Heart left ventricle (tissue), 16 donors: ENCODE measurements at regions not wholly inside any gene's neighbourhood (a gene's known extent, or its start where the extent isn't known, plus 50 kb on each side); places are given as distances from the start of the nearest gene placed in this dataset.
A peak's percentile ranks its signal among the peaks of the same experiment; 100 is the strongest.
"Not testable (repeated sequence)": the region's sequence is repeated elsewhere in the genome, so short reads cannot be mapped to it uniquely, and the experiment has no call there.

Source experiments
- ATAC-seq, 4 donors: fragments of 200-7000 bp; cut with Tn5 transposase; one replicate each; pipeline ENCODE4 v1.9.1; 2020 to 2022; ENCODE audit warnings: moderate library complexity in 4 of 4, mild to moderate bottlenecking in 3 of 4, moderate number of reproducible peaks in 1 of 4
- DNase-seq, 5 donors: peaks; one replicate each; pipeline ENCODE4 v3.0.0-alpha.2; 2020
- H3K27ac ChIP-seq, 12 donors: fragments of 200-600 bp; sonication (generic) in 4 of 12; one replicate each; pipeline versions ENCODE4 v1.5.0 to v1.8.0; 2016 to 2022; ENCODE audit warnings: mild to moderate bottlenecking in 2 of 12
- H3K27me3 ChIP-seq, 9 donors: fragments of 200-600 bp; sonication (generic) in 2 of 9; one replicate each; pipeline versions ENCODE4 v1.5.1 to v1.8.0; 2016 to 2022; ENCODE audit warnings: mild to moderate bottlenecking in 3 of 9
- H3K36me3 ChIP-seq, 9 donors: fragments of 200-600 bp; sonication (generic) in 2 of 9; one replicate each; pipeline versions ENCODE4 v1.5.0 to v1.8.0; 2018 to 2022; ENCODE audit warnings: mild to moderate bottlenecking in 2 of 9
- H3K4me1 ChIP-seq, 12 donors: fragments of 200-600 bp; sonication (generic) in 4 of 12; one replicate each; pipeline versions ENCODE4 v1.5.0 to v1.8.0; 2016 to 2022; ENCODE audit warnings: mild to moderate bottlenecking in 3 of 12
- H3K4me3 ChIP-seq, 12 donors: fragments of 200-600 bp; sonication (generic) in 4 of 12; one replicate each; pipeline versions ENCODE4 v1.5.0 to v1.8.0; 2017 to 2022; ENCODE audit warnings: mild to moderate bottlenecking in 9 of 12, moderate library complexity in 4 of 12
- H3K9me3 ChIP-seq, 12 donors: fragments of 200-600 bp; sonication (generic) in 4 of 12; one replicate each; pipeline versions ENCODE4 v1.5.0 to v1.8.0; 2016 to 2022; ENCODE audit warnings: mild to moderate bottlenecking in 1 of 12
- CTCF ChIP-seq, 12 donors: fragments of 200-600 bp; sonication (generic) in 4 of 12; IDR thresholded peaks; one replicate each; pipeline versions ENCODE4 v1.5.0 to v1.8.0; 2018 to 2022; ENCODE audit warnings: antibody characterized with exemption in 12 of 12, mild to moderate bottlenecking in 5 of 12
- POLR2A ChIP-seq, 2 donors: fragments of 450-650 bp; IDR thresholded peaks; one replicate each; pipeline ENCODE4 v1.6.1; 2017; ENCODE audit warnings: antibody characterized with exemption in 2 of 2, mild to moderate bottlenecking in 2 of 2, moderate library complexity in 2 of 2
- WGBS, 4 donors: extraction: QIAGEN DNeasy Blood & Tissue Kit in 2 of 4; methylation state at CpG; one replicate each; pipeline versions ENCODE4 v1.1.5 to v1.1.7; 2013 to 2018; 5-methylcytosine and 5-hydroxymethylcytosine counted together
- intact Hi-C, 10 donors: fragments of 100-400 bp; cut with DNase I; formaldehyde crosslinking; loops; one replicate each; pipeline versions ENCODE4 v1.11.1 to v1.14.2; 2022
- donor health status: ischemic (EF 13 %, LVEDD 7.1; RV severe dilation, severe dysfunction).
- donor health status: healthy with polysubstance abuse.
- donor health status: DM: no; HTN: yes; CAD: no.
- donor health status: DM: no; HTN: no; CAD: no.
- donor health status: ischemic (EF 25% LVEDD 6.9; RV normal size, moderate dysfunction).
- donor health status: ischemic (EF 25% LVEDD 5.7; RV mildly dilated, moderate dysfunction).
- donor health status: healthy.
- donor health status: DM: yes; HTN: yes; CAD: no.
- donor health status: ischemic (EF 35%, LVEDD 5.7; RV mildly dilated, moderate dysfunction).
- donor health status: nonischemic (EF 11% LVEDD 7.7; RV severe dilation, severe dysfunction).
- donor health status: DM: yes; HTN: yes; CAD: no.
- donor health status: PGD.
- donor health status: ischemic (EF 29% LVEDD 5.4; RV normal size, mild dysfunction).
- donor health status: nonischemic (EF 23%, LVEDD 6.1; RV moderate dilation, normal function).

- 54 to 86% (median 76%) methylated on average over 2 of the region's 4 CpGs for WGBS, 4 donors
- H3K4me1 ChIP-seq, H3K36me3 ChIP-seq, H3K27ac ChIP-seq, ATAC-seq, H3K4me3 ChIP-seq, H3K9me3 ChIP-seq, DNase-seq, intact Hi-C loops, H3K27me3 ChIP-seq: not testable (repeated sequence)
These were observed 653.4 kb downstream of the TGIF2LX start for GRCh38 chrX:90575155-90575554.

GRCh38 chrX:90601921-90602320 is 680.2 kb downstream of the TGIF2LX start:
- WGBS, 4 donors, result 78 to 90% (median 86%) methylated on average over 1 of the region's 1 CpG
- not testable (repeated sequence) for H3K9me3 ChIP-seq, H3K27ac ChIP-seq

GRCh38 chrX:90605736-90606135 is 684.0 kb downstream of the TGIF2LX start:
- H3K4me3 ChIP-seq, H3K4me1 ChIP-seq, DNase-seq, H3K9me3 ChIP-seq, intact Hi-C loops, H3K27me3 ChIP-seq, H3K36me3 ChIP-seq, ATAC-seq, H3K27ac ChIP-seq: not testable (repeated sequence)
- 28 to 35% (median 30%) methylated on average over 2 of the region's 2 CpGs for WGBS, 4 donors

More at GRCh38 chrX:90601921-90602320, 680.2 kb downstream of the TGIF2LX start:
- ATAC-seq, H3K27me3 ChIP-seq, DNase-seq, intact Hi-C loops, H3K4me1 ChIP-seq, H3K4me3 ChIP-seq, H3K36me3 ChIP-seq: not testable (repeated sequence)

- intact Hi-C loops, result no loop called here
These were observed 696.1 kb downstream of the TGIF2LX start for GRCh38 chrX:90617710-90618325.

GRCh38 chrX:90665161-90665560 is 743.5 kb downstream of the TGIF2LX start:
- peaks cover 0 to 17% (median 0%) of the 10 kb centered on the region in 12 donors for H3K9me3 ChIP-seq
- 28 to 41% (median 39%) methylated on average over 4 to 5 of the region's 5 CpGs for WGBS, 4 donors
- H3K4me1 ChIP-seq, ATAC-seq, DNase-seq, intact Hi-C loops, H3K27ac ChIP-seq, H3K27me3 ChIP-seq, H3K36me3 ChIP-seq, H3K4me3 ChIP-seq: not testable (repeated sequence)

More at GRCh38 chrX:90617710-90618325, 696.1 kb downstream of the TGIF2LX start:
- Histone ChIP-seq H3K4me3 (no peak overlapping the region), H3K27ac (no peak overlapping the region), H3K27me3 (peaks cover 0 to 4% (median 0%) of the 10 kb centered on the region in 9 donors), H3K4me1 (no peaks in the 10 kb centered on the region), H3K9me3 (no peaks in the 10 kb centered on the region), H3K36me3 (no peaks in the 10 kb centered on the region)
- TF ChIP-seq CTCF (IDR thresholded peaks at IDR 0.05) (no peak), POLR2A (IDR thresholded peaks at IDR 0.05) (no peak)
- ATAC-seq, result no peak
- DNase-seq, result no peak
- WGBS, 4 donors, result 91 to 94% (median 92%) methylated on average over 17 to 22 of the region's 22 CpGs

- H3K36me3 ChIP-seq, H3K27me3 ChIP-seq, ATAC-seq, intact Hi-C loops, H3K4me3 ChIP-seq, H3K4me1 ChIP-seq, H3K27ac ChIP-seq, H3K9me3 ChIP-seq, DNase-seq: not testable (repeated sequence)
- 88 to 90% (median 89%) methylated on average over 9 to 17 of the region's 17 CpGs for WGBS, 4 donors
These were observed 721.1 kb upstream of the PABPC5 start for GRCh38 chrX:90713552-90713951.

- not testable (repeated sequence) for ATAC-seq
These were observed 697.1 kb upstream of the PABPC5 start for GRCh38 chrX:90737555-90737954.

GRCh38 chrX:90757619-90758018 is 677.0 kb upstream of the PABPC5 start:
- 65 to 80% (median 71%) methylated on average over 3 of the region's 3 CpGs for WGBS, 4 donors
- H3K9me3 ChIP-seq, DNase-seq, H3K36me3 ChIP-seq, intact Hi-C loops, H3K27ac ChIP-seq, H3K27me3 ChIP-seq, H3K4me3 ChIP-seq, H3K4me1 ChIP-seq, ATAC-seq: not testable (repeated sequence)

More at GRCh38 chrX:90737555-90737954, 697.1 kb upstream of the PABPC5 start:
- H3K36me3 ChIP-seq, H3K4me3 ChIP-seq, intact Hi-C loops, H3K27ac ChIP-seq, DNase-seq, H3K9me3 ChIP-seq, H3K27me3 ChIP-seq, H3K4me1 ChIP-seq: not testable (repeated sequence)
- 60 to 88% (median 87%) methylated on average over 2 to 3 of the region's 3 CpGs; no CpG with 5 or more reads in 1 of the 4 donors for WGBS, 4 donors

- H3K36me3 ChIP-seq, H3K27ac ChIP-seq, H3K27me3 ChIP-seq, intact Hi-C loops, H3K4me3 ChIP-seq, H3K4me1 ChIP-seq, H3K9me3 ChIP-seq, ATAC-seq: not testable (repeated sequence)
- 86 to 96% (median 93%) methylated on average over 4 to 15 of the region's 15 CpGs for WGBS, 4 donors
- DNase-seq, result peak in 1 of 5 donors; percentile 27
These were observed 669.2 kb upstream of the PABPC5 start for GRCh38 chrX:90765482-90765881.

- 75 to 89% (median 87%) methylated on average over 1 of the region's 1 CpG for WGBS, 4 donors
- DNase-seq, intact Hi-C loops, H3K36me3 ChIP-seq, ATAC-seq, H3K4me3 ChIP-seq, H3K9me3 ChIP-seq, H3K4me1 ChIP-seq, H3K27me3 ChIP-seq, H3K27ac ChIP-seq: not testable (repeated sequence)
These were observed 654.3 kb upstream of the PABPC5 start for GRCh38 chrX:90780286-90780789.
